DOHH2 (cell line): ENCODE measurements at regions not wholly inside any gene's neighbourhood (a gene's known extent, or its start where the extent isn't known, plus 50 kb on each side); places are given as distances from the start of the nearest gene placed in this dataset.

Source experiments
- H3F3A ChIP-seq: fragments of 200-600 bp; sonication (generic), shearing (Covaris generic); 2 replicates; pipeline ENCODE4 v1.6.0; 2016; ENCODE audit warnings: antibody characterized with exemption, mild to moderate bottlenecking; ENCODE audit not compliant: control insufficient read depth, insufficient read depth
- H3K27ac ChIP-seq: fragments of 200-600 bp; sonication (generic); 2 replicates; pipeline ENCODE4 v1.5.1; 2014; ENCODE audit warnings: low read depth, mild to moderate bottlenecking, low read length, moderate library complexity
- H3K27me3 ChIP-seq: fragments of 200-600 bp; sonication (generic); 2 replicates; pipeline ENCODE4 v1.6.1; 2014; ENCODE audit warnings: mild to moderate bottlenecking, low read length, mixed read lengths; ENCODE audit not compliant: control insufficient read depth
- H3K36me3 ChIP-seq: fragments of 200-600 bp; sonication (generic); 2 replicates; pipeline ENCODE4 v1.6.1; 2014; ENCODE audit warnings: mild to moderate bottlenecking, low read length, moderate library complexity, mixed read lengths; ENCODE audit not compliant: control insufficient read depth
- H3K4me1 ChIP-seq: fragments of 200-600 bp; sonication (generic); 2 replicates; pipeline ENCODE4 v1.6.1; 2014; ENCODE audit warnings: mild to moderate bottlenecking, low read length, mixed read lengths; ENCODE audit not compliant: control insufficient read depth
- H3K4me2 ChIP-seq: fragments of 200-600 bp; sonication (generic); 2 replicates; pipeline ENCODE4 v1.6.0; 2014; ENCODE audit warnings: mild to moderate bottlenecking, low read length, moderate library complexity
- H3K4me3 ChIP-seq: fragments of 200-600 bp; sonication (generic); 2 replicates; pipeline ENCODE4 v1.5.1; 2014; ENCODE audit warnings: mild to moderate bottlenecking, low read length, mixed read lengths
- H3K79me2 ChIP-seq: fragments of 200-600 bp; sonication (generic); 2 replicates; pipeline ENCODE4 v1.6.1; 2014; ENCODE audit warnings: mild to moderate bottlenecking, low read length, mixed read lengths; ENCODE audit not compliant: control insufficient read depth
- H3K9me2 ChIP-seq: fragments of 200-600 bp; sonication (generic); replicated peaks from 2 replicates; pipeline ENCODE4 v1.6.1; 2014; ENCODE audit warnings: mild to moderate bottlenecking, low read length, mixed read lengths; ENCODE audit not compliant: control insufficient read depth
- H3K9me3 ChIP-seq: fragments of 200-600 bp; sonication (generic); 2 replicates; pipeline ENCODE4 v1.6.1; 2014; ENCODE audit warnings: antibody characterized with exemption, low read length, mixed read lengths; ENCODE audit not compliant: control insufficient read depth, insufficient read depth
- H4K20me1 ChIP-seq: fragments of 200-600 bp; sonication (generic); 2 replicates; pipeline ENCODE4 v1.6.0; 2014; ENCODE audit warnings: low read depth, mild to moderate bottlenecking, antibody characterized with exemption, low read length, moderate library complexity; ENCODE audit not compliant: control insufficient read depth, insufficient read depth
- EZH2phosphoT487 ChIP-seq: fragments of 200-600 bp; sonication (generic); IDR thresholded peaks from 2 replicates; pipeline ENCODE4 v1.6.1; 2017; ENCODE audit warnings: borderline replicate concordance, mild to moderate bottlenecking, antibody characterized with exemption, low read length, moderate library complexity, mixed read lengths
- TF ChIP-seq, protein P1 (sequence below): fragments of 200-600 bp; sonication (generic); IDR thresholded peaks from one replicate; pipeline ENCODE4 v1.5.1; 2014; ENCODE audit warnings: antibody characterized with exemption, mild to moderate bottlenecking, low read depth, low read length; ENCODE audit not compliant: poor library complexity, severe bottlenecking

DNA sequence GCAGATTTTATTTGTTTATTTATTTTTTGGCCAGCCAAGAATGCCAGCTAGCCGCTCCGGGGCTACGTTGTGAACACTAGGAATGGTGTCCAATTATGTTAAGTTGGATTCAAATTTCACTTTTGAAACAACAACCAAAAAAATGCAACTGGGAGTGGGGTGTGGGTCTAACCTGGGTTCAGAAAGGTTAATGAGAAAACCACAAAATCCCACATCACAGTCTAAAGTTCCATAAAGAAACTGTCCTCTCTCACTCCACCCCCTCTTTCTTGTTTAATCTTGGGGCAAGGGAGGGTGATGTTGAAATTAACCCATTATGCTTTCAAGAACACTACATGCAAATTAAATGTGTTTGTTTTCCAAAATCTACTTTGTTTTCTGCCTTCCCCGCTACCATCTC lies 77.2 kb downstream of the LINC00237 start:
- peaks cover 3% of the 10 kb centered on the region; the same call in 1 of the 2 replicates for H3K27me3 ChIP-seq
- TF ChIP-seq, protein P1, sequence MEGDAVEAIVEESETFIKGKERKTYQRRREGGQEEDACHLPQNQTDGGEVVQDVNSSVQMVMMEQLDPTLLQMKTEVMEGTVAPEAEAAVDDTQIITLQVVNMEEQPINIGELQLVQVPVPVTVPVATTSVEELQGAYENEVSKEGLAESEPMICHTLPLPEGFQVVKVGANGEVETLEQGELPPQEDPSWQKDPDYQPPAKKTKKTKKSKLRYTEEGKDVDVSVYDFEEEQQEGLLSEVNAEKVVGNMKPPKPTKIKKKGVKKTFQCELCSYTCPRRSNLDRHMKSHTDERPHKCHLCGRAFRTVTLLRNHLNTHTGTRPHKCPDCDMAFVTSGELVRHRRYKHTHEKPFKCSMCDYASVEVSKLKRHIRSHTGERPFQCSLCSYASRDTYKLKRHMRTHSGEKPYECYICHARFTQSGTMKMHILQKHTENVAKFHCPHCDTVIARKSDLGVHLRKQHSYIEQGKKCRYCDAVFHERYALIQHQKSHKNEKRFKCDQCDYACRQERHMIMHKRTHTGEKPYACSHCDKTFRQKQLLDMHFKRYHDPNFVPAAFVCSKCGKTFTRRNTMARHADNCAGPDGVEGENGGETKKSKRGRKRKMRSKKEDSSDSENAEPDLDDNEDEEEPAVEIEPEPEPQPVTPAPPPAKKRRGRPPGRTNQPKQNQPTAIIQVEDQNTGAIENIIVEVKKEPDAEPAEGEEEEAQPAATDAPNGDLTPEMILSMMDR: no peak
- no peak for TF ChIP-seq EZH2phosphoT487
- H3K79me2 ChIP-seq: no peaks in the 10 kb centered on the region
- no peaks in the 10 kb centered on the region for H3F3A ChIP-seq
- H3K27ac ChIP-seq: no peak overlapping the region
- H3K4me3 ChIP-seq: no peak overlapping the region
- no peaks in the 10 kb centered on the region for H3K9me2 ChIP-seq
- H3K4me2 ChIP-seq: no peak overlapping the region
- no peaks in the 10 kb centered on the region for H3K9me3 ChIP-seq
- no peaks in the 10 kb centered on the region for H4K20me1 ChIP-seq
- no peaks in the 10 kb centered on the region for H3K36me3 ChIP-seq
- H3K4me1 ChIP-seq: no peaks in the 10 kb centered on the region

DNA sequence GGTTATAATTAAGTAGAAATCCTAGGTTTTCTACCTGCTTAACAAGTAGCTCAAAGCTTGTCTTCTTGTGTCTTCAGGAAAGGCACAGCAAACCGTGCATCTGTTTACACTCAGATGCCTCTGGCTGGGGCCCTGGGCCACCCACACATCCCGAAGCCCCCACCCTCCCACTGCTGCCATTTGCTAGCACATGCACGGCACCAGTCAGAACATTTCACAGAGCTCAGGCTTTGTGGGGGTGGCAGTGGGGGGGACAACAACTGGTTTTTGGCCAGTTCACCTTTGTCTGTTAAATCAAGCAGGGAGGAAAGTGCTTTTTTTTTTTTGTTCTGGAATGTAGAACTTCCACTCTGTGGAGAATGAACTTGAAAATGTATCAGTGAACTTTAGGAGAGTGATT lies 77.7 kb downstream of the LINC00237 start:
- H3K4me1 ChIP-seq: no peaks in the 10 kb centered on the region
- H3K27ac ChIP-seq: no peak overlapping the region
- H3K4me3 ChIP-seq: no peak overlapping the region

GRCh38 chr20:21027569-21027968 lies 78.6 kb downstream of the LINC00237 start:
- no peak overlapping the region for H3K4me3 ChIP-seq
- H3K79me2 ChIP-seq: no peaks in the 10 kb centered on the region
- no peaks in the 10 kb centered on the region for H3F3A ChIP-seq
- H3K36me3 ChIP-seq: no peaks in the 10 kb centered on the region
- TF ChIP-seq, protein P1: no peak
- no peak for TF ChIP-seq EZH2phosphoT487
- no peaks in the 10 kb centered on the region for H4K20me1 ChIP-seq
- H3K27ac ChIP-seq: no peak overlapping the region
- no peaks in the 10 kb centered on the region for H3K9me3 ChIP-seq
- H3K4me2 ChIP-seq: no peak overlapping the region
- H3K9me2 ChIP-seq: no peaks in the 10 kb centered on the region
- H3K27me3 ChIP-seq: peaks cover 3% of the 10 kb centered on the region; the same call in 1 of the 2 replicates
- H3K4me1 ChIP-seq: no peaks in the 10 kb centered on the region

More for the DNA sequence above, 77.7 kb downstream of the LINC00237 start:
- no peaks in the 10 kb centered on the region for H3K9me2 ChIP-seq
- no peaks in the 10 kb centered on the region for H3K36me3 ChIP-seq
- no peaks in the 10 kb centered on the region for H4K20me1 ChIP-seq
- TF ChIP-seq, protein P1: no peak
- no peak for TF ChIP-seq EZH2phosphoT487
- no peak overlapping the region for H3K4me2 ChIP-seq
- no peaks in the 10 kb centered on the region for H3F3A ChIP-seq
- H3K9me3 ChIP-seq: no peaks in the 10 kb centered on the region
- peaks cover 3% of the 10 kb centered on the region; the same call in 1 of the 2 replicates for H3K27me3 ChIP-seq
- H3K79me2 ChIP-seq: no peaks in the 10 kb centered on the region
